Suppressor macrophage (primary cell): ENCODE measurements at regions not wholly inside any gene's neighbourhood (a gene's known extent, or its start where the extent isn't known, plus 50 kb on each side); places are given as distances from the start of the nearest gene placed in this dataset.

Experiments used
- DNase-seq, 4 experiments: peaks; one replicate each; pipeline ENCODE4 v3.0.0-alpha.2; 2020 to 2022

DNA sequence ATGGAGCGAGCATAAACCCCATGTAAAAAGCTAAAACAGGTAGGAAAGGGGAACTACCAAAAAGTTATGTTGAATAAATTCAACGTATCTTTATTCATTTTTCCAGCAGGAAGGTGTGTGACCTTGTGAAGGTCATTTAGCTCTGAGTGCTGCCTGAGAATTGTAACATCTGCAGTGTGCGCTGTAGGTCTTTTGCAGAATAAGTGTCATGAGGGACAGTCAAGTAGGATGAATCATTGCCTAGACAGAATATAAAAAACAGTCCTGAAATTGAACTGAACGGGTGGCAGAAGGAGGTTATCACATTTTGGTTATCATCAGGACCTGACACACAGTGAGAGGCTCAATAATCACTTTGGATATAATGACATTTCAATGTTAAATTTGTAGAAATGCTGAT lies 334.8 kb upstream of the NOVA1 start:
- DNase-seq = no peak

DNA sequence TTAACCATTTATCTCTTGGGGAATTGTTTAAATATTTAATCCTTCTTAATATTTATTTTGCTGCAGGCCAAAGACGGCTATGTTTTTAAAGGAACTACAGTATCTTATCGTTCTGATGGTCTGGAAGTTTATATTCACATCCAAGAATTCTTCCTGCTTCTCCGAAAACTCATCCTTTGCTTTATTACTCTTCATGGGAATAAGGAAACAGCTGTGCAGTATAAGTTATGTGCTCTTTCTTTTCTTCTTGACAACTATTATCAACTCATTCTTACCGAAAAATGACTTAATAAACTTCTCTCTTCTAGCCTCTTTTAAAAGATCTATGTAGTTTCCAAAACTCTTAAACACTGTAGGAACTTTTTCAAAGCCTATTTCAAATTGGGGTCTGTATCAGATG lies 335.6 kb upstream of the NOVA1 start:
- no peak for DNase-seq

DNA sequence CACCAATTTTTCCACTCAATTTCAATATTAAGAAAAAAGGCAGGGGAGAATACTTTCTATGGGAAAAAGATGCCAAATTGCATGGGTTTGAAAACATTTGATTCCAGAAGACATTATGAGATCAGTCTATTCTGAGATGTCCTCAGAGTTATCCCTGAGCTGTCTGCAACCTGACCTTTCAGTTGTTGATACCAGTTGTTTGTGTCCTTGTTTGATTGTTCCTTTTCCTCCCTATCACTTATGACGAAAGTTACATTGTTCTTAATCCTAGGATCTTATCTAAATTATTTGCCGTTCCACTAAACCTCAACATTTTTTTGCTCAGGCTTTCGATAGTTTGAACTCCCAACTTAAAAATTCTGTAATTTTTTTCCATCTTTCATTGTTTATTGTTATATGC lies 336.3 kb upstream of the NOVA1 start:
- DNase-seq = no peak

- no peak for DNase-seq
Observed at GRCh38 chr14:26935733-26936132, 337.9 kb upstream of the NOVA1 start.

DNA sequence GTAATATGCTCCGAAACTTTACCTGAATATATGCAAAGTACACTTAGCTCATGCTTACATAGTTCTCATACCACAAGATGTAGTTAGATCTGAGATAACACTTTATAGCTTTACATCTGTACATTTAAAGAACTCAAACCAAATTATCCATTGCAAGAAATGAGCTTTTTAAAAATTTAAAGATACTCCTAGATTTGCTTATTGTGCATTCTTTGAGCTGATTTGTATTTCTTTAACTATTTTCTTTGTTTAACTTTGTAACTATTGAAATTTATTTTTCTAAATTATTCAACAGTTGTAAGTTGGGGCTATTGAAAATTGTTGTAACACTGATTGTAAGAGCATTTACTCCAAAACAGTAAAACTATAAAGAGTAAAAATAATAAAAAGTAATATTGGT lies 340.2 kb upstream of the NOVA1 start:
- no peak for DNase-seq

DNA sequence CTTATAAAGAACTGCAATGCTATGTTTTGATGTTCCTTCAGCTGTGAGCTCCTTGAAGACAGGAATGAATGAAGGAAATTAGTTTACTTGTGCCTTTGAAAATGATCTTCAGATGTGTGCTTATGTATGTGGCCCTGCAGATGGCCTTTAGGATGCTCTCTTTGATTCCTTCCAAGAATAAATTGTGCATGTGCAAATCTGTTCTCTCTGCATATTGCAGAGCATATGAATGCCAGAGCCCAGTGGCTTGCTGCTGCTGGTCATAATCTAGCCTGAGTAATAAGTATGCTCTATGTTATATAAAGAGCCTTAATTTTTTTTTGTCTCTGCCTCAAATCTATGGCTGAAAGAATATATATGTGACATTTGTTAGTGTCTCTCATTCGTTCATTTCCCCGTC lies 341.9 kb upstream of the NOVA1 start:
- DNase-seq = no peak

DNA sequence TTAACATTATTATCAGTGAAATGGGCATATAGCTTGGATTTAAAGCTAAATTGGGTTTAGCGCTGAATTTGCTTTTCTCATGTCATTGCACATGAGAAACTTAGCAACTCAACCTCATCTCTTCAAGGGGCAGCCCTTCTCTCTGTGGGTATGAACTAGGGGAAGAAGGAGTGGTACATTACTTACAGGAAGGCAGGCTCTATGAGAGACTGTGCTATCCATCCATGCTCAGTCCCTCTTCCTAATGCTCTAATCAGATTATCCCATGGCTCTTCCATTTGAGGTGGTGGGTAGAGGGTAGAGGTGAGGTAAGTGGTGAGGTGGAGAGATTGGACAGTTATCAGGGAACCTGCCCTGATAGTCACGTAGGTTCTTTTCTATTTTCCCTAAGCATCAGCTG lies 343.7 kb upstream of the NOVA1 start:
- DNase-seq = no peak

DNA sequence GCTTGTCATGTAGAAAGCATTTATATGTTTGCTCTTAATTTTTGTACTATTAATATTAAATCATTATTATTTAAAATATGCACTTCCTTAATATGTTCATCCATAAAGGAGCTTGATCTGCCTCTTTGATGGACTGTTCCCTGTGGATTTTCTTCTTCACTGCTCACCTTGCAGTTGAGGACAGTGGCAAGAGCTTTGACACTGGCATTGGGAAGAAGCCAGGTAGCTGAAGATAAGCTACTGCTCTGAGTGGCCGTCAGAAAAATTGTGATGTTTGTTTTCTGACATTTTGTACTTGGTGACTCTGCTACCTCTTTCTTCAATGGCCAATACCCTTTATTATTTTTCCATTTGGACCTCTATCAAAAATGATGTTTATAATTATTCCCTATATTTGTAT lies 349.4 kb upstream of the NOVA1 start:
- no peak for DNase-seq

GRCh38 chr14:26959437-26959836 lies 361.6 kb upstream of the NOVA1 start:
- no peak for DNase-seq

GRCh38 chr14:26959972-26960660 lies 362.3 kb upstream of the NOVA1 start:
- no peak for DNase-seq

DNA sequence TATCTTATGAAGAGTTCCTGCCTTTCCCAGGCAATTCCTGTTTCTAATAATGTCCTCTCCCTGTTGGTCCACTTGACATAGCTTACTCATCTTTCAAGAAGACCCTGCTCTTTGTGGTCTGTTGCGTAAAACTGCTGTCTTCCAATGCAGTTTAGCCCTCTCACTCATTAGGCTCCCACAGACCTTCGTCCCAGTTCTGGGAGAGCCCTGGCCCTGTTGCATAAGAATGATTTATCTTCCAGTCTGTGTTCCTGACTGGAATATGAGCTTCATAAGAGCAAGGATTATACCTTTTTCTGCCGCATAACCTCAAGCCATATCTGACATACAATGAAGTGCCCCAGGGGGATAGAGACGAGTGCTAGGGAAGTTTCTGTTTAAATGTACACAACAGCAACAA lies 365.9 kb upstream of the NOVA1 start:
- DNase-seq = no peak

- no peak for DNase-seq
Observed at GRCh38 chr14:26965490-26965889, 367.7 kb upstream of the NOVA1 start.

DNA sequence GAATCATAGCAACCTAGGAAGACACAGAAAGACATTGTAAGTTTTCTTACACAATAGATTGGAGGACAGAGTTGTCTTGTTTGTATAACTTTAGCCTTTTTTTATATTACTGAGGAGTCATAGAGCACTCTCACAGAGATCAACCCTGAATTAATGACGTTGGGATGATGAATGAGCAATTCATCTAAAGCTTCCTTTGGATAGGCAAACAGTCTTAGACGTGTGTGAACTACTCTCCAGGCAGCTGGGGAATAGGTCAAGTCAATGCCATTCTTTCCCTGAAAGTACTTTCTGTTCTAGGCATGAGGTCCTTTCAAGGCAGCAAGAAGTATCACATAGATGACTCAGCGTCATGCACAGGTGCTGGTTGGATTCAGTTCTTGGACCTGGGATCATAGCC lies 369.1 kb upstream of the NOVA1 start:
- no peak for DNase-seq

GRCh38 chr14:26974965-26975364 lies 377.1 kb upstream of the NOVA1 start:
- no peak for DNase-seq

- no peak for DNase-seq
Observed at GRCh38 chr14:26982071-26982470, 384.2 kb upstream of the NOVA1 start.

- DNase-seq = peak; percentile 37 to 61 (median 49)
Observed at GRCh38 chr14:26984311-26985177, 386.7 kb upstream of the NOVA1 start.

- DNase-seq = no peak
Observed at GRCh38 chr14:26987744-26988363, 390.0 kb upstream of the NOVA1 start.

- DNase-seq = no peak
Observed at GRCh38 chr14:26990946-26991345, 393.1 kb upstream of the NOVA1 start.

DNA sequence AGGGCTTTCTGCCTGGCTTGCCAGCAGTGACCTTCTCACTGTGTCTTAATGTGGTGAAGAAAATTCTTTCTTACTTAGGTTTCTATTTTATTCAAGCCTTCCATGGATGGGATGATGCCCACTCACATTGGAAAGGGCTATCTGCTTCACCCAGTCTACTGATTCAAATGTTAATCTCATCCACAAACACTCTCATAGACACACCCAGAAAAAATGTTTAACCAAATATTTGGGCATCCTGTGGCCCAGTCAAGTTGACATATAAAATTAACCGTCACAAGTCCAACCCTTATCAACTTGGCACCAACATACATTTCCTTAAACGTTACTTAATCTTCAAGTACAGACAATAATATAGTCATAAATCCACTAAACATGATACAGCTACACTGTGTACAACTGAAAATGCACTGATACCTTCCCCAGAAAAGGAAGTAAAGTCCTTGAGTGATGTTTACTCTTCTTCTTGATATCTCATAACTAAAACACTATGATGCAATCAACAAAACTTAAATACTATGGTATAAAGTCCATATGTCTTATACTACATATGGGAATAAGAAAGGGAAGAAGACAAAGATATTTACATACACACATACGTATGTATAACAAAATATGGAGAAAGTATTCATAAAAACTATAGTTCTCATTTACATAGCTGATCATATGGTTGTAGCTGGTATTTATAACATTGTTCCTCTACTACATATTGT lies 394.7 kb upstream of the NOVA1 start:
- no peak for DNase-seq

DNA sequence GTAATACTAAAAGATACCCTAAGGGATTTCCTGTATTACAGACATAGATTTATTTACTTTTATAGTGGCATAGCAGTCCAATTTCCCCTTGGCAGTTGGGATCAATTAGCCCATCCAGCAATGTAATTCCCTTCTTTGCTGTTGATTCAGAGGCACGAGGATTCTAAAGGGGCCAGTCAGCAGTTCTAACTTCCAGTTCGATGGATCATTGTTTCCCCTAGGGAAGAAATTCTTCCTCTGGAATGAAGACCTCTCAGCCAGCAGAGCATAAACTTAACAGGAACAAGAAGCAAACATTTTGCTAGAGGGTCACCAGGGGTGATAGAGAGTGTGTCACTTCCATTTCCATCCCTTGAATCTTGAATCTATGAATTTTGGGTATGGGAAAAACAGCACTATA lies 395.7 kb upstream of the NOVA1 start:
- DNase-seq = no peak

- no peak for DNase-seq
Observed at GRCh38 chr14:26995301-26995700, 397.5 kb upstream of the NOVA1 start.

DNA sequence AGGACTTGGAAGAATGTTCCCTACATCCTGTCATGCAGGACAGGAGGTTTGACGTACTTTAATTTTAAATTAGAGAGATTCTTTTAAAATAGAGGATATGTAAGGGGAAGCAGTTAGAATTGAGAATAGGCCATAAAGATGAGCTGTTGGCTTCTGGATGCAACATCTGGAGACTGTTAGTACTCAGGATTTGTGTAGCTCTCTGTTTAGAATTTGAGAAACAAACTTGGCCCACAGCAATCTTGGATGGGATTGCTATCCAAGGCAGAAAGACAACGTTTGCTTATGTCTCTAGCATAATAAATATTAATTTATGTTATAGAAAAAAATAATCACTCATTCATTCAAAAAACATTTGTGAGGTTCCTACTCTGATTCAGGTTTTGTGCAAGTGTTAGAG lies 398.4 kb upstream of the NOVA1 start:
- no peak for DNase-seq

DNA sequence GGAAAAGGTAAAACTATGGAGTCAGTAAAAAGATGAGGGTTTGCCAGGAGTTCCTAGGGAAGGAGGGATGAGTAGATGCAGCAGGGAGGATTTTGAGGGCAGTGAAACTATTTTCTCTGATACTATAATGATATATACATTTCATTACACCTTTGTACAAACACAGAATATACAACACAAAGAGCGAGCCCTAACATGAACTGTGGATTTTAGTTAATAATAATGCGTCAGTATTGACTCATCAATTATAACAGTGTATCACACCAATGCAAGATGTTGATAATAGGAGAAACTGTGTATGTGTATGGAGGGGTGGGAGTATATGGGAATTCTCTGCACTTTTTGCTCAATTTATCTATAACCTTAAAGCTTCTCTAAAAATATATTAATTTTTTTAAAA lies 404.3 kb upstream of the NOVA1 start:
- no peak for DNase-seq
